ENCODE measurements at regions not wholly inside any gene's neighbourhood (a gene's known extent, or its start where the extent isn't known, plus 50 kb on each side); places are given as distances from the start of the nearest gene placed in this dataset.

GRCh38 chr6:8268606-8269005, 166.3 kb upstream of the EEF1E1 start:
- TF ChIP-seq REST (IDR thresholded peaks at IDR 0.05; ENCODE audit: insufficient read depth in 1 of 2, low read depth in 2 of 2, low read length in 2 of 2), result no peak
- TF ChIP-seq TAF1 (IDR thresholded peaks at IDR 0.05; ENCODE audit: borderline replicate concordance, insufficient read depth, low read length), result no peak
- TF ChIP-seq POLR2AphosphoS5 (IDR thresholded peaks at IDR 0.05; ENCODE audit: low read depth, low read length), result no peak
- no peak for TF ChIP-seq SIN3A (IDR thresholded peaks at IDR 0.05; ENCODE audit: borderline replicate concordance, insufficient read depth, low read length)
- TF ChIP-seq FOXP2 (optimal IDR thresholded peaks at IDR 0.05; ENCODE audit: borderline replicate concordance, extremely low read depth, extremely low read length, insufficient read depth), result no peak

DNA sequence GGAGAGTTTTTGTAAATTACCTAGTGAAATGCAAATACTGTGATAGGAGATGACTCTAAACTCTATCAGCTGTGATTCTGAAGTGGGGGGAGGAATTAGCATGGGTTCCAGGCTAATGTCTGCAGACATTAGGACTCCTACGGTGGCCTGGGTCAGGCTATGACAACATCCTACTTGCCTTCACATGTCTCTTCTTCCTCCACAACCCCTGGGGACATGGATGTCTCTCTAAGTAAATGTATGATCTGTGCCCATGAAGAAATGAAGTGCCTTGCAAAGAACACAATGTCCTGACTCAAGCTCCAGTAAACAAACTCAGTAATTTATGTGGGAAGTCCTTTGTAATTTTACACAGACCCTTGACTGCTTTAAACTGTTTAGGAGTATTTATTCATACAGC, 165.8 kb upstream of the EEF1E1 start:
- TF ChIP-seq TAF1 (IDR thresholded peaks at IDR 0.05; ENCODE audit: borderline replicate concordance, insufficient read depth, low read length) (no peak), REST (IDR thresholded peaks at IDR 0.05; ENCODE audit: insufficient read depth in 1 of 2, low read depth in 2 of 2, low read length in 2 of 2) (no peak), SIN3A (IDR thresholded peaks at IDR 0.05; ENCODE audit: borderline replicate concordance, insufficient read depth, low read length) (no peak), POLR2AphosphoS5 (IDR thresholded peaks at IDR 0.05; ENCODE audit: low read depth, low read length) (no peak), FOXP2 (optimal IDR thresholded peaks at IDR 0.05; ENCODE audit: borderline replicate concordance, extremely low read depth, extremely low read length, insufficient read depth) (no peak)

DNA sequence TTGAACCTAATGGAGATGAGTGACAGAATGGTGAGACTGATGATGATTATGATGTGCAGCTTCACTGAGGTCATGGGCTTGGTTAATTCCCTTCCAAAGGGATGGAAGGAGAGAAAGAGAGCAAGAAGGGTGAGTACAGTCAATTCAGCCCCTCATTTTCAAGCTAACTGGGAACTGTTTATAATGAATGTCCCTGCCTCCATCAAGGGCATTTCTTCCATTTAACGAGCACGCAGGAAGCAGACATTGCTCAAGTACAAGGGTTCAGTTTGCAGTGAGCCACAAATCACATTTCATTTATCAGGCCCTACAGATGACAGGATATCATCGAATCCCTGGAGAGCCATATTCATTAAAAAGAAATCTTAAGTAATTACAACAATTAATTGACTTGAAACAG, 158.3 kb upstream of the EEF1E1 start:
- no peak for TF ChIP-seq POLR2AphosphoS5 (IDR thresholded peaks at IDR 0.05; ENCODE audit: low read depth, low read length)
- TF ChIP-seq REST (IDR thresholded peaks at IDR 0.05; ENCODE audit: insufficient read depth in 1 of 2, low read depth in 2 of 2, low read length in 2 of 2), result no peak
- no peak for TF ChIP-seq TAF1 (IDR thresholded peaks at IDR 0.05; ENCODE audit: borderline replicate concordance, insufficient read depth, low read length)
- no peak for TF ChIP-seq SIN3A (IDR thresholded peaks at IDR 0.05; ENCODE audit: borderline replicate concordance, insufficient read depth, low read length)
- TF ChIP-seq FOXP2 (optimal IDR thresholded peaks at IDR 0.05; ENCODE audit: borderline replicate concordance, extremely low read depth, extremely low read length, insufficient read depth), result no peak

DNA sequence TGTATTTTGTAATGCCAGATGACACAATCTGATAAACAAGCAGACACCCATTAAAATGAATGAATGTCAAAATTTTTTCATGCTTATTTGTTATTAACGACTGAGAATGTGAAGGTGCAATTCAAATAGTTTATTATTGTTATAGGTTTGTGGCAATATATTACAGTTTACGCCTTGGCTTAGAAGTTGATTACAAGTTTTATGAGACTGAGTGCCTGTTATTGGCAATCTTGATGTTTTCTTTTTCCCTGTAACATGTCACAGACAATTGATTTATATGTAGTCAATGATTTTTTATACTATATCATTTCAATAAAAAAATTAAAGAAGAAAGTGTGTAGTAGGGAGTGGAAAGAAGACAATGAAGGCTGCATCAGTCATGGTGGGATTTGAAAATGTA, 144.1 kb upstream of the EEF1E1 start:
- TF ChIP-seq FOXP2 (optimal IDR thresholded peaks at IDR 0.05; ENCODE audit: borderline replicate concordance, extremely low read depth, extremely low read length, insufficient read depth) (no peak), TAF1 (IDR thresholded peaks at IDR 0.05; ENCODE audit: borderline replicate concordance, insufficient read depth, low read length) (no peak), SIN3A (IDR thresholded peaks at IDR 0.05; ENCODE audit: borderline replicate concordance, insufficient read depth, low read length) (no peak), REST (IDR thresholded peaks at IDR 0.05; ENCODE audit: insufficient read depth in 1 of 2, low read depth in 2 of 2, low read length in 2 of 2) (no peak), POLR2AphosphoS5 (IDR thresholded peaks at IDR 0.05; ENCODE audit: low read depth, low read length) (no peak)

GRCh38 chr6:8245726-8246125, 143.4 kb upstream of the EEF1E1 start:
- no peak for TF ChIP-seq REST (IDR thresholded peaks at IDR 0.05; ENCODE audit: insufficient read depth in 1 of 2, low read depth in 2 of 2, low read length in 2 of 2)
- TF ChIP-seq TAF1 (IDR thresholded peaks at IDR 0.05; ENCODE audit: borderline replicate concordance, insufficient read depth, low read length), result no peak
- no peak for TF ChIP-seq POLR2AphosphoS5 (IDR thresholded peaks at IDR 0.05; ENCODE audit: low read depth, low read length)
- no peak for TF ChIP-seq SIN3A (IDR thresholded peaks at IDR 0.05; ENCODE audit: borderline replicate concordance, insufficient read depth, low read length)
- TF ChIP-seq FOXP2 (optimal IDR thresholded peaks at IDR 0.05; ENCODE audit: borderline replicate concordance, extremely low read depth, extremely low read length, insufficient read depth), result no peak

Data from PFSK-1 (cell line).